Mononuclear cell (primary cell): ENCODE measurements at regions not wholly inside any gene's neighbourhood (a gene's known extent, or its start where the extent isn't known, plus 50 kb on each side); places are given as distances from the start of the nearest gene placed in this dataset.

Source experiments
- H3K27me3 ChIP-seq: 2 replicates; pipeline ENCODE4 v1.6.0; 2011; ENCODE audit warnings: low read length, control low read depth; ENCODE audit not compliant: insufficient read depth
- H3K4me1 ChIP-seq: 2 replicates; pipeline ENCODE4 v1.5.1; 2011; ENCODE audit warnings: mild to moderate bottlenecking, low read length, control low read depth; ENCODE audit not compliant: insufficient read depth
- H3K4me3 ChIP-seq: 2 replicates; pipeline ENCODE4 v1.5.1; 2011; ENCODE audit warnings: mild to moderate bottlenecking, low read length, moderate library complexity
- H3K9me3 ChIP-seq: 2 replicates; pipeline ENCODE4 v1.5.1; 2011; ENCODE audit warnings: low read depth, mild to moderate bottlenecking, control low read depth, low read length

GRCh38 chr1:30201015-30201414 lies 522.4 kb downstream of the MATN1 start:
- H3K4me1 ChIP-seq: no peaks in the 10 kb centered on the region

GRCh38 chr1:30200161-30200560 lies 523.2 kb downstream of the MATN1 start:
- H3K4me3 ChIP-seq: no peak overlapping the region
- H3K27me3 ChIP-seq: no peaks in the 10 kb centered on the region
- H3K4me1 ChIP-seq: no peaks in the 10 kb centered on the region
- no peaks in the 10 kb centered on the region for H3K9me3 ChIP-seq

More at GRCh38 chr1:30201015-30201414, 522.4 kb downstream of the MATN1 start:
- Histone ChIP-seq H3K4me3 (no peak overlapping the region), H3K27me3 (no peaks in the 10 kb centered on the region), H3K9me3 (no peaks in the 10 kb centered on the region)

GRCh38 chr1:30199563-30199962 lies 523.8 kb downstream of the MATN1 start:
- Histone ChIP-seq H3K4me1 (no peaks in the 10 kb centered on the region), H3K4me3 (no peak overlapping the region), H3K27me3 (no peaks in the 10 kb centered on the region), H3K9me3 (no peaks in the 10 kb centered on the region)

GRCh38 chr1:30198795-30199403 lies 524.5 kb downstream of the MATN1 start:
- H3K9me3 ChIP-seq: no peaks in the 10 kb centered on the region
- H3K4me1 ChIP-seq: no peaks in the 10 kb centered on the region
- no peaks in the 10 kb centered on the region for H3K27me3 ChIP-seq
- no peak overlapping the region for H3K4me3 ChIP-seq

- Histone ChIP-seq H3K27me3 (no peaks in the 10 kb centered on the region), H3K4me1 (no peaks in the 10 kb centered on the region), H3K4me3 (no peak overlapping the region), H3K9me3 (no peaks in the 10 kb centered on the region)
Measured at GRCh38 chr1:30198451-30198760, 525.0 kb downstream of the MATN1 start.

GRCh38 chr1:30197639-30198450 lies 525.5 kb downstream of the MATN1 start:
- no peak overlapping the region for H3K4me3 ChIP-seq
- H3K9me3 ChIP-seq: no peaks in the 10 kb centered on the region
- H3K4me1 ChIP-seq: no peaks in the 10 kb centered on the region
- H3K27me3 ChIP-seq: no peaks in the 10 kb centered on the region

- no peaks in the 10 kb centered on the region for H3K9me3 ChIP-seq
- no peaks in the 10 kb centered on the region for H3K4me1 ChIP-seq
- no peaks in the 10 kb centered on the region for H3K27me3 ChIP-seq
- no peak overlapping the region for H3K4me3 ChIP-seq
Measured at GRCh38 chr1:30196872-30197638, 526.3 kb downstream of the MATN1 start.

GRCh38 chr1:30196457-30196856 lies 526.9 kb downstream of the MATN1 start:
- H3K9me3 ChIP-seq: no peaks in the 10 kb centered on the region
- H3K4me1 ChIP-seq: no peaks in the 10 kb centered on the region
- H3K4me3 ChIP-seq: no peak overlapping the region
- H3K27me3 ChIP-seq: no peaks in the 10 kb centered on the region

- H3K9me3 ChIP-seq: no peaks in the 10 kb centered on the region
- H3K4me3 ChIP-seq: no peak overlapping the region
- peaks cover 3% of the 10 kb centered on the region for H3K4me1 ChIP-seq
- H3K27me3 ChIP-seq: no peaks in the 10 kb centered on the region
Measured at GRCh38 chr1:30195424-30196134, 527.8 kb downstream of the MATN1 start.

- Histone ChIP-seq H3K4me1 (peaks cover 9% of the 10 kb centered on the region), H3K27me3 (no peaks in the 10 kb centered on the region), H3K9me3 (no peaks in the 10 kb centered on the region), H3K4me3 (no peak overlapping the region)
Measured at GRCh38 chr1:30194741-30195423, 528.5 kb downstream of the MATN1 start.

- Histone ChIP-seq H3K27me3 (no peaks in the 10 kb centered on the region), H3K9me3 (no peaks in the 10 kb centered on the region), H3K4me1 (peaks cover 9% of the 10 kb centered on the region), H3K4me3 (no peak overlapping the region)
Measured at GRCh38 chr1:30194046-30194619, 529.3 kb downstream of the MATN1 start.

GRCh38 chr1:30192969-30193630 lies 530.3 kb downstream of the MATN1 start:
- H3K9me3 ChIP-seq: no peaks in the 10 kb centered on the region
- H3K4me3 ChIP-seq: no peak overlapping the region
- H3K27me3 ChIP-seq: no peaks in the 10 kb centered on the region
- H3K4me1 ChIP-seq: peaks cover 9% of the 10 kb centered on the region

- H3K4me3 ChIP-seq: no peak overlapping the region
- no peaks in the 10 kb centered on the region for H3K9me3 ChIP-seq
- H3K4me1 ChIP-seq: peaks cover 9% of the 10 kb centered on the region
- no peaks in the 10 kb centered on the region for H3K27me3 ChIP-seq
Measured at GRCh38 chr1:30191154-30191702, 532.2 kb downstream of the MATN1 start.
